BJ (cell line): ENCODE measurements at regions not wholly inside any gene's neighbourhood (a gene's known extent, or its start where the extent isn't known, plus 50 kb on each side); places are given as distances from the start of the nearest gene placed in this dataset.

ENCODE experiments used
- CTCF ChIA-PET: fragments of 350-600 bp; formaldehyde crosslinking; extraction: SDS; loops from one replicate; lab custom pipeline; 2021; ENCODE audit warnings: antibody characterized with exemption, inconsistent platforms; lab: Yijun Ruan, JAX
- POLR2A ChIA-PET: fragments of 300-600 bp; sonication (Branson Sonifier 250); formaldehyde crosslinking; extraction: SDS; loops from one replicate; lab custom pipeline; 2021; ENCODE audit warnings: antibody characterized with exemption; lab: Charles Lee
- DNase-seq: peaks from one replicate; pipeline ENCODE4 v3.0.0-alpha.2; 2011; ENCODE audit warnings: low read depth
- H3K27me3 ChIP-seq: 2 replicates; pipeline ENCODE4 v1.6.0; 2011; ENCODE audit warnings: low read length; ENCODE audit not compliant: control insufficient read depth, insufficient read depth
- H3K36me3 ChIP-seq: 2 replicates; pipeline ENCODE4 v1.5.1; 2011; ENCODE audit warnings: low read length; ENCODE audit not compliant: control insufficient read depth, insufficient read depth
- H3K4me3 ChIP-seq: 2 replicates; pipeline ENCODE4 v1.5.1; 2011; ENCODE audit warnings: low read depth, mild to moderate bottlenecking, control low read depth, low read length
- TF ChIP-seq, protein P1 (sequence below): IDR thresholded peaks from 2 replicates; pipeline ENCODE4 v1.5.1; 2011; ENCODE audit warnings: low read depth, mild to moderate bottlenecking, control low read depth, inconsistent platforms, low read length, moderate library complexity; ENCODE audit not compliant: insufficient read depth

DNA sequence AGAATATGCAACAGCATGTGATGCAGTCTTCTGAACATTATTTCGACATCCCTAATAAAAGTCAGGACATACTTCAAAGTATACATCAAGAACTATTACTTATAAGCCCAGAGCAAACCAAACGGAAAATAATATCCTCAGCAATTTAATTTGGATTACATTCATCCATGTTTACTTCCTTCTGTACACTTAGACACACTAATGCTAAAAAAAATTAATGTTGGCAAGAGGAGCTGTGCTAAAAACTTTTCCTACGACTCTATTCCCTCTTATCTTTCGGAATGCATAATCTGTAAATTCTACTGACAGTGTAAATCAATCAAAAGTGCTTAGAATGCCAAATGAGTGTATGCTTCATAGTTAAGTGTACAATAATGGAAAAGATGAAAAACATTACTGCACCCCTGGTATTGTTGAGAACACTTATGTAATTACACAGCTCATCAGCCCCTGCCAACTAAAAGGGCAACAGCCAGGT is 301.2 kb upstream of the HSF2 start:
- no peak overlapping the region for H3K4me3 ChIP-seq
- ChIA-PET CTCF (no interaction called here), POLR2A (no interaction called here)
- TF ChIP-seq, protein P1, sequence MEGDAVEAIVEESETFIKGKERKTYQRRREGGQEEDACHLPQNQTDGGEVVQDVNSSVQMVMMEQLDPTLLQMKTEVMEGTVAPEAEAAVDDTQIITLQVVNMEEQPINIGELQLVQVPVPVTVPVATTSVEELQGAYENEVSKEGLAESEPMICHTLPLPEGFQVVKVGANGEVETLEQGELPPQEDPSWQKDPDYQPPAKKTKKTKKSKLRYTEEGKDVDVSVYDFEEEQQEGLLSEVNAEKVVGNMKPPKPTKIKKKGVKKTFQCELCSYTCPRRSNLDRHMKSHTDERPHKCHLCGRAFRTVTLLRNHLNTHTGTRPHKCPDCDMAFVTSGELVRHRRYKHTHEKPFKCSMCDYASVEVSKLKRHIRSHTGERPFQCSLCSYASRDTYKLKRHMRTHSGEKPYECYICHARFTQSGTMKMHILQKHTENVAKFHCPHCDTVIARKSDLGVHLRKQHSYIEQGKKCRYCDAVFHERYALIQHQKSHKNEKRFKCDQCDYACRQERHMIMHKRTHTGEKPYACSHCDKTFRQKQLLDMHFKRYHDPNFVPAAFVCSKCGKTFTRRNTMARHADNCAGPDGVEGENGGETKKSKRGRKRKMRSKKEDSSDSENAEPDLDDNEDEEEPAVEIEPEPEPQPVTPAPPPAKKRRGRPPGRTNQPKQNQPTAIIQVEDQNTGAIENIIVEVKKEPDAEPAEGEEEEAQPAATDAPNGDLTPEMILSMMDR = no peak
- H3K36me3 ChIP-seq = no peaks in the 10 kb centered on the region
- no peak for DNase-seq
- no peaks in the 10 kb centered on the region for H3K27me3 ChIP-seq

DNA sequence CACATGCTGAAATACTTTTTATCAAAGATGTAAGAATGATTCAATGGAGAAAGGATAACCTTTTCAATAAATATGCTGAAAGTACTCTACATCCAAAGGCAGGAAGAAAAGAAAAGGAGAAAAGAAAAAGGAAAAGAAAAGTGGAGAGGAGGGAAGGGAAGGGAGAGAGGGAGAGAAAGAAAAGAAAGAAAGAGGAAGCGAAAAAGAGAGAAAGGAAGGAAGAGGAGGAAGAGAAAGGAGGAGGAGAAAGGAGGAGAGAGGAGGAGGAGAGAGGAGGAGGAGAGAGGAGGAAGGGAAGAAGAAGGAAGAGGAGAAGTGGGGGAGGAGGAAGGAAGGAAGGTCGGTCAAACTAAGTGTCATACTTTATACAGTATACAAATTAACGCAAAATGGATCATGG is 297.4 kb upstream of the HSF2 start:
- H3K4me3 ChIP-seq = no peak overlapping the region
- POLR2A ChIA-PET = no interaction called here
- H3K36me3 ChIP-seq = no peaks in the 10 kb centered on the region
- TF ChIP-seq, protein P1 = no peak
- no peak for DNase-seq
- CTCF ChIA-PET = no interaction called here
- H3K27me3 ChIP-seq = no peaks in the 10 kb centered on the region

DNA sequence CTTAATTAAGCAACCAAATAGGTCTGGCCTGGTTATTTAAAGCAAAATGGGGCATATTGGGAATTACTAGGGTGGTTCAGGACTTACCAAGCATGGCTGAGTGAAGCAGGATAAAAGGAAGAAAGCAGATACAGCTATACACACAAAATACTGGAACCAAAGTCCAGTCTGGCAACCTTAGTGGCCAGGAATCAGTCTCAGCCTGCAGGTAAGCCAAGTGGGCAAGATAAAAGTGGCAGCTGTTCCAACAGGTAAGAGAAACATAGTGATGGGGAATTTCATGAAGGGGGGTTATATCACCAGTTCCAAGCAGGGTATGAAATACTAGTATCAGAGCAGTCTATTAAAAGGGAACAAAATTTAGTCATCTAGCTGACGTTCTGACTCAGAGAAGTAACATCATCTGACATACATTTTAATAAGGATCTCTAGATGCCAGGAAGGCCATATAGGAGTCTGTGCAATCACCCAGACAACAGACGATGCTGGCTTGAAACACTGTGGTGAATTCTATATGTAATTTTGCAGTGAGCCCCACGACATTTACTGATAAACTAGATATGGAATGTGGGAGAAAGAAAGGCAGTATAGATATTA is 292.1 kb upstream of the HSF2 start:
- POLR2A ChIA-PET = no interaction called here
- Histone ChIP-seq H3K36me3 (no peaks in the 10 kb centered on the region), H3K4me3 (no peak overlapping the region)

DNA sequence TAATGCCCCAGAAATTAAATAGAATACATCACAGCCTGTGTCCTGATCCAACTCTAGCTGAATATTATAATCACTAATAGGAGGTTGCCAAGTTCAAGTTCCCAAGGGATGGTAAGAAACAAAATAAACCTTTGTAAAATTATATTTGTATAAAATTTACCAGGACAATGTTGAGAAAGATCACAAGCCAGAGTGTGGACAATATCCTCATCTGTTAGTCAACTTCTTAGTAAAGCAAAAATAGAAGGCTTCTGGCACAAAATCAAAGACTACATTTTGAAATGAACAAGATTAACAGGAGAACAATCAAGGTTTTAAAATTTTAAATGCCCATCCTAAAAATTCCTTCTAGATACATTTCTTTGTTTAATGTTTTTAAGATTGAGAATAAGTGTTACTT is 290.4 kb upstream of the HSF2 start:
- TF ChIP-seq, protein P1 = no peak
- no peak for DNase-seq
- POLR2A ChIA-PET = no interaction called here

More for the DNA sequence above, 292.1 kb upstream of the HSF2 start:
- CTCF ChIA-PET = no interaction called here
- no peak for DNase-seq
- TF ChIP-seq, protein P1 = no peak
- H3K27me3 ChIP-seq = no peaks in the 10 kb centered on the region

DNA sequence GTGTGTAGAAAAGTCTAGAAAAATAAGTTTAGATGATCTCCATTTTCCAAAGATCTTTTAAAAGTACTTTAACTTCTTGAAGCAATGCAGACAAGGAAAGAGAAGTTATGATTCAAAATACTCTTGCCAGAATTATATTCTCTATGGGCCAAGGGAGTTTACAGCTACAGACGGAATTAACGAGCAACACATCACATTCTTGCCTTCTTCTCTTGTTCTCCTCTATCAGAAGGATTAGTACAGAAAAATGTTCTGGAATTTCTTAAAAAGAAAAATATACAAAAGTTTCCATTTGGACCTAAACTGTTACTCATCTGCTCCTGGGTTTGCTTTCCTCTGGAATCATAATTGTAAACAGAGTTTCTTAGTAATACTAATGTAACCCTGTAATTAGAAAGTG is 284.7 kb upstream of the HSF2 start:
- Histone ChIP-seq H3K4me3 (no peak overlapping the region), H3K27me3 (no peaks in the 10 kb centered on the region), H3K36me3 (no peaks in the 10 kb centered on the region)
- CTCF ChIA-PET = no interaction called here
- TF ChIP-seq, protein P1 = no peak
- POLR2A ChIA-PET = no interaction called here
- DNase-seq = no peak

More for the DNA sequence above, 290.4 kb upstream of the HSF2 start:
- CTCF ChIA-PET = no interaction called here
- H3K4me3 ChIP-seq = no peak overlapping the region
- no peaks in the 10 kb centered on the region for H3K27me3 ChIP-seq
- no peaks in the 10 kb centered on the region for H3K36me3 ChIP-seq
